Gastroesophageal sphincter (tissue), 3 donors: ENCODE measurements at regions not wholly inside any gene's neighbourhood (a gene's known extent, or its start where the extent isn't known, plus 50 kb on each side); places are given as distances from the start of the nearest gene placed in this dataset.

Source experiments
- CTCF ChIP-seq, 4 experiments: fragments of 200-600 bp in 2 of 4; fragments of 450-650 bp in 2 of 4; sonication (generic) in 1 of 4; IDR thresholded peaks; one replicate each; pipeline ENCODE4 v1.5.1; 2017 to 2019; ENCODE audit warnings: antibody characterized with exemption in 4 of 4, mild to moderate bottlenecking in 2 of 4, moderate library complexity in 2 of 4
- POLR2A ChIP-seq, 2 donors: fragments of 450-650 bp; IDR thresholded peaks; one replicate each; pipeline ENCODE4 v1.6.1; 2017; ENCODE audit warnings: antibody characterized with exemption in 2 of 2, mild to moderate bottlenecking in 2 of 2, moderate library complexity in 1 of 2
- POLR2AphosphoS5 ChIP-seq: sonication (generic); formaldehyde crosslinking; IDR thresholded peaks from one replicate; pipeline ENCODE4 v1.6.1; 2017; ENCODE audit warnings: antibody characterized with exemption

- TF ChIP-seq POLR2A (IDR thresholded peaks at IDR 0.05), result no peak
- TF ChIP-seq CTCF (IDR thresholded peaks at IDR 0.05), result no peak
- no peak for TF ChIP-seq POLR2AphosphoS5
Measured at GRCh38 chr11:8796941-8797340, 114.0 kb upstream of the AKIP1 start.
